A549 (cell line): ENCODE measurements at regions not wholly inside any gene's neighbourhood (a gene's known extent, or its start where the extent isn't known, plus 50 kb on each side); places are given as distances from the start of the nearest gene placed in this dataset.

ENCODE experiments used
- ATAC-seq, 2 experiments: fragments of 200-7000 bp in 1 of 2; fragments of >200 bp in 1 of 2; cut with Nextera tagmentation in 1 of 2; cut with Tn5 transposase in 1 of 2; 3 replicates each; pipeline versions ENCODE4 v1.8.0 to v1.9.1; 2018 to 2020; ENCODE audit warnings: mild to moderate bottlenecking in 1 of 2, moderate library complexity in 1 of 2
- CTCF ChIA-PET: fragments of 300-600 bp; sonication (Branson Sonifier 250); formaldehyde crosslinking; extraction: SDS; loops from one replicate; lab custom pipeline; 2021; ENCODE audit warnings: antibody characterized with exemption, inconsistent platforms; lab: Yijun Ruan, JAX
- POLR2A ChIA-PET: fragments of 350-600 bp; formaldehyde crosslinking; extraction: SDS; loops from one replicate; lab custom pipeline; 2021; ENCODE audit warnings: antibody characterized with exemption, inconsistent platforms; lab: Yijun Ruan, JAX
- DNase-seq, 2 experiments: peaks; one replicate each; pipeline versions ENCODE4 v3.0.0 to v3.0.0-alpha.2; 2011 to 2016; ENCODE audit warnings: low read depth in 1 of 2, low spot score in 1 of 2
- FAIRE-seq: peaks from 2 replicates; lab custom pipeline; 2011; peaks lifted over from hg19 to GRCh38; lab: Jason Lieb, UNC
- H3K27ac ChIP-seq, 2 experiments: fragments of >200 bp; sonication (Bioruptor Twin); formaldehyde crosslinking; 3 replicates each; pipeline ENCODE4 v1.5.1; 2016 to 2017
- H3K4me1 ChIP-seq: fragments of >200 bp; sonication (Bioruptor Twin); formaldehyde crosslinking; 3 replicates; pipeline ENCODE4 v1.6.1; 2016
- H3K4me2 ChIP-seq: fragments of >200 bp; sonication (Bioruptor Twin); formaldehyde crosslinking; 3 replicates; pipeline ENCODE4 v1.6.1; 2016
- H3K4me3 ChIP-seq: fragments of >200 bp; sonication (Bioruptor Twin); formaldehyde crosslinking; 3 replicates; pipeline ENCODE4 v1.5.1; 2016
- H3K9me3 ChIP-seq: fragments of >200 bp; sonication (Bioruptor Twin); formaldehyde crosslinking; 3 replicates; pipeline ENCODE4 v1.6.1; 2016
- CBX8 ChIP-seq: fragments of 200-600 bp; sonication (generic); IDR thresholded peaks from 2 replicates; pipeline ENCODE4 v1.6.1; 2016
- CHD4 ChIP-seq: fragments of 200-600 bp; sonication (generic); IDR thresholded peaks from 2 replicates; pipeline ENCODE4 v1.6.1; 2016; ENCODE audit warnings: antibody characterized with exemption, mild to moderate bottlenecking, borderline replicate concordance
- EHMT2 ChIP-seq: fragments of 200-600 bp; sonication (generic); IDR thresholded peaks from 2 replicates; pipeline ENCODE4 v1.6.1; 2016; ENCODE audit warnings: antibody characterized with exemption, low read depth, mild to moderate bottlenecking, moderate library complexity
- EP300 ChIP-seq, 2 experiments: fragments of >200 bp; sonication (Bioruptor Twin); formaldehyde crosslinking; IDR thresholded peaks; 2 replicates in 1 of 2; 3 replicates in 1 of 2; pipeline ENCODE4 v1.6.1; 2016 to 2017
- HOXA7 ChIP-seq: fragments of 250-450 bp; sonication (Bioruptor Pico); IDR thresholded peaks from 2 replicates; pipeline ENCODE4 v1.5.0; 2020; ENCODE audit warnings: mild to moderate bottlenecking, moderate library complexity
- HOXB13 ChIP-seq: fragments of 250-450 bp; sonication (Bioruptor Pico); IDR thresholded peaks from 2 replicates; pipeline ENCODE4 v1.5.0; 2020; ENCODE audit warnings: low read depth, mild to moderate bottlenecking, moderate library complexity
- HOXB5 ChIP-seq: fragments of 250-450 bp; sonication (Bioruptor Pico); IDR thresholded peaks from 2 replicates; pipeline ENCODE4 v1.5.0; 2020; ENCODE audit warnings: mild to moderate bottlenecking, moderate library complexity
- JUN ChIP-seq, 2 experiments: fragments of >200 bp; sonication (Bioruptor Twin); formaldehyde crosslinking; IDR thresholded peaks; 2 replicates in 1 of 2; 3 replicates in 1 of 2; pipeline ENCODE4 v1.6.1; 2016 to 2017
- MAFK ChIP-seq: fragments of 450-650 bp; IDR thresholded peaks from 2 replicates; pipeline ENCODE4 v1.6.1; 2014; ENCODE audit not compliant: partially characterized antibody
- NFE2L2 ChIP-seq: fragments of 150-350 bp; conservative IDR thresholded peaks from 2 replicates; pipeline ENCODE4 v1.6.1; 2014; ENCODE audit warnings: low read length
- NPAS2 ChIP-seq: fragments of 250-450 bp; sonication (Bioruptor Pico); IDR thresholded peaks from 2 replicates; pipeline ENCODE4 v1.8.0; 2022; ENCODE audit warnings: mild to moderate bottlenecking, moderate library complexity, borderline replicate concordance
- NR3C1 ChIP-seq: fragments of >200 bp; sonication (Bioruptor Twin); formaldehyde crosslinking; IDR thresholded peaks from 3 replicates; pipeline ENCODE4 v1.6.1; 2017
- PHF8 ChIP-seq: fragments of 200-600 bp; sonication (generic); IDR thresholded peaks from 2 replicates; pipeline ENCODE4 v1.6.1; 2016; ENCODE audit warnings: low read depth, mild to moderate bottlenecking, antibody characterized with exemption, moderate library complexity, borderline replicate concordance
- RFX5 ChIP-seq: fragments of 450-650 bp; IDR thresholded peaks from 2 replicates; pipeline ENCODE4 v1.7.1; 2014; ENCODE audit warnings: antibody characterized with exemption, mild to moderate bottlenecking, moderate library complexity
- SREBF2 ChIP-seq: fragments of 450-650 bp; IDR thresholded peaks from 2 replicates; pipeline ENCODE4 v1.6.1; 2014; ENCODE audit warnings: mild to moderate bottlenecking, moderate library complexity
- TFCP2L1 ChIP-seq: fragments of 250-450 bp; sonication (Bioruptor Pico); IDR thresholded peaks from 2 replicates; pipeline ENCODE4 v1.5.0; 2021; ENCODE audit warnings: mild to moderate bottlenecking
- ZC3H11A ChIP-seq: fragments of 450-650 bp; IDR thresholded peaks from 2 replicates; pipeline ENCODE4 v1.6.1; 2014; ENCODE audit warnings: antibody characterized with exemption, mild to moderate bottlenecking
- ZSCAN20 ChIP-seq: fragments of 250-450 bp; sonication (Bioruptor Pico); IDR thresholded peaks from 2 replicates; pipeline ENCODE4 v1.8.0; 2022; ENCODE audit warnings: mild to moderate bottlenecking, moderate library complexity
- WGBS: methylation state at CpG from one replicate; pipeline ENCODE4 v1.1.6; 2017; ENCODE audit errors: missing lambda C conversion rate; 5-methylcytosine and 5-hydroxymethylcytosine counted together
- TF ChIP-seq, protein P1 (sequence below): fragments of 450-650 bp; IDR thresholded peaks from 2 replicates; pipeline ENCODE4 v1.6.1; 2014; ENCODE audit warnings: antibody characterized with exemption
- TF ChIP-seq, protein P2 (sequence below): IDR thresholded peaks from 2 replicates; pipeline ENCODE4 v1.6.1; 2012; ENCODE audit warnings: low read depth, borderline replicate concordance
- TF ChIP-seq, protein P3 (sequence below): fragments of 150-350 bp; IDR thresholded peaks from 2 replicates; pipeline ENCODE4 v1.6.1; 2014; ENCODE audit warnings: low read depth, mild to moderate bottlenecking, low read length

DNA sequence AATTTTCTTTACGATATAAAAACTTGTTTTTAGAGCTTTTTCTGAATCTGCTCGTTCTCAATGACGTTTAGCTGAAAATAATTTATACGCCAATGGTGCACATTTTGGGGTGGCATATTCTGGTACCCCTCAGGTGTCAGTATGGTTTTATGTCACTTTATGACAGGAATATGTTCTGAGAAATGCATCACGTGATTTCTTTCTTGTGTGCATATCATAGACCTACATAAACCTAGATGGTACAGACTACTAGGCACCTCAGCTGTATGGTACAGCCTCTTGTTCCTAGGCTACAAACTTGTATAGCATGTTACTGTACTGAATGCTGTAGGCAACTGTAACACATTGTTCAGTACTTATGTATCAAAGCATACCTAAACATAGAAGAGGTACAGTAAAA is 68.2 kb downstream of the TMEM17 start:
- 78% methylated on average over 5 of the region's 5 CpGs for WGBS
- ATAC-seq (no peak), DNase-seq (no peak), FAIRE-seq (no peak)
- Histone ChIP-seq H3K27ac (no peak overlapping the region), H3K4me3 (no peak overlapping the region), H3K9me3 (no peaks in the 10 kb centered on the region), H3K4me1 (no peaks in the 10 kb centered on the region), H3K4me2 (no peak overlapping the region)
- CTCF ChIA-PET, result interaction anchor here (0.6 to 5.6 kb wide), 7 partner anchors 8 to 395 kb away, joined by 3 to 27 read pairs (median 3); no protein-coding TSS in a partner anchor
- POLR2A ChIA-PET, result no interaction called here
- no peak for TF ChIP-seq EP300 (IDR thresholded peaks at IDR 0.05)
- no peak for TF ChIP-seq CHD4
- no peak for TF ChIP-seq CBX8
- TF ChIP-seq HOXB5 (CRISPR knock-in tag), result no peak

DNA sequence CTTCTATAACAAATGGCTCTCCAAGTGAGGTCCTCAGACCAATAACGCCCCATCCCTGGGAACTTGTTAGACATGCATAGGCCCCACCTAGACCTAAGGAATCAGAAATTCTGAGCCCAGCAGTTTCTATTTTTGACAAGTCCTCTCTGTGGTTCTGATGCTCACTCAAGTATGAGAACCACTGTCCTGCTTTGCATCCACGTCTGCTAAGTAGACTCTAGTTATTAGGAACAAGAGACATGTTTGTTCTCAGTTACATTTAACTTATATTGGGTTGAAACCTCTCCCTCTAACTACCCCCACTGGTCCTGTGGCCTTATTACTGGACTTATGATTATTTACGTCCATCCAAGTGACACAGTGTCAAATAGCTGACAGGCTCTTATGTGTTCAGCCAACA is 70.3 kb downstream of the TMEM17 start:
- ATAC-seq (no peak), DNase-seq (no peak), FAIRE-seq (no peak)
- Histone ChIP-seq H3K27ac (no peak overlapping the region), H3K4me3 (no peak overlapping the region), H3K4me1 (no peaks in the 10 kb centered on the region), H3K9me3 (no peaks in the 10 kb centered on the region), H3K4me2 (no peak overlapping the region)
- 55% methylated on average over 3 of the region's 3 CpGs for WGBS
- TF ChIP-seq, protein P1, sequence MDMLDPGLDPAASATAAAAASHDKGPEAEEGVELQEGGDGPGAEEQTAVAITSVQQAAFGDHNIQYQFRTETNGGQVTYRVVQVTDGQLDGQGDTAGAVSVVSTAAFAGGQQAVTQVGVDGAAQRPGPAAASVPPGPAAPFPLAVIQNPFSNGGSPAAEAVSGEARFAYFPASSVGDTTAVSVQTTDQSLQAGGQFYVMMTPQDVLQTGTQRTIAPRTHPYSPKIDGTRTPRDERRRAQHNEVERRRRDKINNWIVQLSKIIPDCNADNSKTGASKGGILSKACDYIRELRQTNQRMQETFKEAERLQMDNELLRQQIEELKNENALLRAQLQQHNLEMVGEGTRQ, result no peak
- TF ChIP-seq NR3C1 (no peak), HOXB13 (no peak), ZC3H11A (no peak), SREBF2 (no peak), RFX5 (no peak), TFCP2L1 (no peak)
- TF ChIP-seq, protein P2, sequence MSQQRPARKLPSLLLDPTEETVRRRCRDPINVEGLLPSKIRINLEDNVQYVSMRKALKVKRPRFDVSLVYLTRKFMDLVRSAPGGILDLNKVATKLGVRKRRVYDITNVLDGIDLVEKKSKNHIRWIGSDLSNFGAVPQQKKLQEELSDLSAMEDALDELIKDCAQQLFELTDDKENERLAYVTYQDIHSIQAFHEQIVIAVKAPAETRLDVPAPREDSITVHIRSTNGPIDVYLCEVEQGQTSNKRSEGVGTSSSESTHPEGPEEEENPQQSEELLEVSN, result no peak
- POLR2A ChIA-PET, result no interaction called here
- CTCF ChIA-PET, result interaction anchor here (0.8 to 5.6 kb wide), 5 partner anchors 18 to 340 kb away, joined by 3 to 27 read pairs (median 3); no protein-coding TSS in a partner anchor

DNA sequence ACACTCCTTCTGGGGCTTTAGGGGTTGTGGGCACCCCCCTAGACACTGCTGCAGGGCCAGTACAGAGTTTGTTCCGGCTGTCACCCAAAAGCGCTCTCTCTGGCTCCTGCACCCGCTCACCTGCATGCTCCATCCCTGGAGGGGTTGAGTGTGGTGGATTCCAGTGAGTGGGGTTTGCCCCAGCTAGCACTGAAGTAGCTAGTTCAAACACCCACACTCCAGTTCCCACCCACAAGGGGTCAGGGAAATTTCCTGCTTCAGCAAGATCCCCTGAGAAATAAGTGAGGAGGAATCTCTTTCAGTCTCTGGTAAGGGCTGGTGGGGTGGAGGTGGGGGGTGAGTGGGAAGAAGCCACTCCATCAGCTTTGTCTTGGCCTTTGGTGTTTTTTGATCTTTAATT is 73.6 kb downstream of the TMEM17 start:
- Histone ChIP-seq H3K4me2 (no peak overlapping the region), H3K4me3 (no peak overlapping the region), H3K27ac (no peak overlapping the region), H3K4me1 (no peaks in the 10 kb centered on the region), H3K9me3 (peaks cover 3% of the 10 kb centered on the region; the same call in 1 of the 3 replicates)
- ChIA-PET POLR2A (no interaction called here), CTCF (interaction anchor here (1.0 to 2.2 kb wide), 3 partner anchors 19 to 25 kb away, joined by 3 to 5 read pairs (median 3); no protein-coding TSS in a partner anchor)
- FAIRE-seq (no peak), DNase-seq (no peak), ATAC-seq (no peak)
- 88% methylated on average over 3 of the region's 3 CpGs for WGBS
- TF ChIP-seq EHMT2 (no peak), CBX8 (no peak), MAFK (no peak), ZSCAN20 (CRISPR knock-in tag) (no peak), HOXB5 (CRISPR knock-in tag) (no peak), JUN (IDR thresholded peaks at IDR 0.05) (no peak), HOXA7 (CRISPR knock-in tag) (no peak), PHF8 (no peak), NFE2L2 (no peak), NPAS2 (CRISPR knock-in tag) (no peak)
- TF ChIP-seq, protein P3, sequence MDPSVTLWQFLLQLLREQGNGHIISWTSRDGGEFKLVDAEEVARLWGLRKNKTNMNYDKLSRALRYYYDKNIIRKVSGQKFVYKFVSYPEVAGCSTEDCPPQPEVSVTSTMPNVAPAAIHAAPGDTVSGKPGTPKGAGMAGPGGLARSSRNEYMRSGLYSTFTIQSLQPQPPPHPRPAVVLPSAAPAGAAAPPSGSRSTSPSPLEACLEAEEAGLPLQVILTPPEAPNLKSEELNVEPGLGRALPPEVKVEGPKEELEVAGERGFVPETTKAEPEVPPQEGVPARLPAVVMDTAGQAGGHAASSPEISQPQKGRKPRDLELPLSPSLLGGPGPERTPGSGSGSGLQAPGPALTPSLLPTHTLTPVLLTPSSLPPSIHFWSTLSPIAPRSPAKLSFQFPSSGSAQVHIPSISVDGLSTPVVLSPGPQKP, result no peak
